IPS-NIHi7 (cell line): ENCODE measurements at regions not wholly inside any gene's neighbourhood (a gene's known extent, or its start where the extent isn't known, plus 50 kb on each side); places are given as distances from the start of the nearest gene placed in this dataset.
"Not testable (repeated sequence)": the region's sequence is repeated elsewhere in the genome, so short reads cannot be mapped to it uniquely, and the experiment has no call there.

Experiments used
- DNase-seq: peaks from one replicate; pipeline ENCODE4 v3.0.0; 2012; ENCODE audit warnings: mixed read lengths; ENCODE audit errors: extremely low spot score

DNA sequence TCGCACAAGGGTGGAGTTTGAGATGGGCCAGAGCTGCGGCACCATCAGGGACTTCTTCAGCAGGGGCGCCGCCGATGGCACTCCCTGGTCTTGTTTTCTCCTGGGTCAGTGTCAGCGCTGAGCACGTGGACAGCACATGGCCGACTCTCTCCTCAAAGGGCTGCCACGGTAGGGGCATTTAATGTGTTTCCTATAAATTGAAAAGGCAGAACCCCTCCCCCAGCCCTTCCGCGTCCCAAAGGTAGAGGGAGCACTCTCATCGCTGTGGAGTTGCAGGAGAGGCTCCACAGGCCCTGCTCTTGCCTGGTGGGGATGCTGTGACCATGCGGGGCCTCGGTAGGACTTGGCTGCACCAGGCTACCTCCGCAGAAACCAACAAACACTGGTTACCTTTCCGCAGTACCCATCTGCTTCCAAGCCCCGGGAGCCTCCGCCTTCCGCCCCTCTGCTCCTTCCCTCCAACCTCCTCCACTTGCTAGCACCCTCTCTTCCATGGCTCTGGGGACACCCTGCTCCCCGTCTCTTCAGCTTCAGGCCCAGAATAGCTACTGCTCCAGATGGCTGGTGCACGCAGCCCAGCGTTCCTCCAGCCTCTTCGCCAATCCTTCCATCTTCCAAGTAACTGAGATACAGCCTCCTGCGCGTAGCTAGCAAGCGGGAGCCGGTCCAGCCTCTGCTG lies 166.3 kb upstream of the ADCY1 start:
- peak; percentile 83 for DNase-seq

DNA sequence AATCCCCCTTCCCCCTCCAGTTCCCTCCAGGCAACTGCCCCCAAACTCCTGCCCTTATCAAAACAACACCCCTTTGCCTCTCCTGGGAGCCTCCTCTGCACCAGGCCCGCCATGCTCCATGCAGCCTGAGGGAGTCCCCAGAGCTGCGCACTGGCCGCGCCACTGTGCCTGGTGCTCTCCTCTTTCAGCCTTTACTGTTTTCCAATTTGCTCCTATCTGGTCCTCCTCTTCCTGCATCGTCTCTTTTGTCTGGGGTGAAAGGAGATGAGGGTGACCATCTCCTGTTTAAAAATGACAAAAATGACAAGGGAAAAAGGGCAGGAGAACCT lies 165.8 kb upstream of the ADCY1 start:
- DNase-seq = no peak

GRCh38 chr7:45410893-45411292 lies 163.3 kb upstream of the ADCY1 start:
- DNase-seq = no peak

- no peak for DNase-seq
These were observed 160.7 kb upstream of the ADCY1 start for GRCh38 chr7:45413419-45413818.

DNA sequence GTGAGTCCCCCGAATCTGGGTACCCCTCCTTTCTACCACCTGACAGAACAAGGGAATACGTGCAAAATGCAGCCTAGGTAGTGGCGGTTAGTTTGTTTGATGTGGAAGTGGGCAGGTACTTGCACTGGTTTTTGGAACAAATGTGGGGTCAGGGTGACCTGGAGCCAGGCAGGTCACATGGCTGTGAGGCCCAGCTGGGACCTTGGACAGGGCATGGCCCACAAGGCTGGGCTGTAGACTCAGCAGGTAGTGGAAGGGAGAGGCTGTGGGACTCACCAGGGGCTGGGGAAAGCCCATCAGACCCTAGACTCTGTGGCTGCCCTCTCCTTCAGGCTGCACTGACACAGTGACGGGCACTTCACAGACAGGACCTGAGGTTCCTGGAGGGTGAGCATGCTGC lies 159.9 kb upstream of the ADCY1 start:
- no peak for DNase-seq

- no peak for DNase-seq
These were observed 158.9 kb upstream of the ADCY1 start for GRCh38 chr7:45415265-45415664.

- no peak for DNase-seq
These were observed 157.3 kb upstream of the ADCY1 start for GRCh38 chr7:45416846-45417245.

- no peak for DNase-seq
These were observed 156.9 kb upstream of the ADCY1 start for GRCh38 chr7:45417268-45417667.

GRCh38 chr7:45417735-45418134 lies 156.4 kb upstream of the ADCY1 start:
- no peak for DNase-seq

- no peak for DNase-seq
These were observed 153.2 kb upstream of the ADCY1 start for GRCh38 chr7:45420843-45421495.

DNA sequence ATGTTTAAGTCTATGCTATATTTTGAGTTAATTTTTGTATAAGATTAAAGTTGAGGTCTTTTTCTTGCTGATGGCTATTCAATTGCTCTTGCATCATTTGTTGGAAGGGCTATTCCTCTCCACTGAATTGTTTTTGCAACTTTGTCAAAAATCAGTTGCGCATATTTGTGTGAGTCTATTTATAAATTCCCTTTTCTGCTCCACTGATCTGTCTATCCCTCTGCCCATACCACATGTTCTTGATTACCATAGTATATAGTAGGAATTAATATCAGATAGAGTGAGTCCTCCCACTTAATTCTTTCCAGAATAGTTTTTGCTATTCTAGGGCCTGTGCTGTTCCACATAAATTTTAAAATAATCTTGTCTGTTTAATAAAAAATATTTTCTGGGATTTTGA lies 152.4 kb upstream of the ADCY1 start:
- no peak for DNase-seq

DNA sequence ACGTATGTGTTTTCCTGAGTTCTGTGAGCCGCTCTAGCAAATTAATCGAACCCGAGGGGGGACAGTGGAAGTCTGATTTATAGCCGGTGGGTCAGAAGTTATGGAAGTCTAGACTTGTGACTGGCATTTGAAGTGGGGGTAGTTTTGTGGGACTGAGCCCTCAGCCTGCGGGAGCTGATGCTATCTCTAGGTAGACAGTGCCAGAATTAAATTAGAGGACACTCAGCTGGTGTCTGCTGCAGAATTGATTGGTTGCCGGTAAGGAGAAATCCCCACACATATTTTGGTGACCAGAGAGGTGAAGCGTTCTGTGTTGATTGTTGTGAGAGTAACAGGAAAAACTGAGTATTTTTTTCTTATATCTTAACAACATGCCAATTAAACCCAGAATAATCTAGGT lies 143.8 kb upstream of the ADCY1 start:
- DNase-seq = no peak

DNA sequence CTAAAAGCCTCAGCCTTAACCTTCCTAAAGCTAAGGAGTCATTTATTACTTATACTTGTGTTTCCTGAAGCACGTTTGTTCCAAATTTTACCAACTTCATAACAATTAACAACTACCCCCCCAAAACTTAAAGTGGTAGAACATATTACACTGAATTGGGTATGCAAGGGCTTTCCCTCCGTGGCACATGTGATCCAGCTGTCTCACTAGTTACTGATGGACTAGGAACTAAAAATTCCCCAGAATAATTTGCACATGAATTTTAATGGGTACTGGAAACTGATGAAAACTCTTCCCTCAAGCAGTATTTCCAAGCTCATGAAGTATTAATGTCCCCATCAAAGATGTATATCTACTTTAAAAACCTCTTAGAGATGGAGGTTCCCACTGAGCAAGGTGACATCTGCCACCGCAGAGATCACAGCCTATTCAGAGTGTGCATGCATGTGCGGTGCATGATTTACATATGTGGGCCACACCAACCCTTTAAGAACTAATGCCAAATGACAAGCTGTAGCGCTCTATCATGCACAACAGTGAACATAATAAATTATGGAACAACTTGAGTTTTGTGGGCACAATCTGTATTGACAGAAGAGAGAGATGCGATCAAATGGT lies 139.9 kb upstream of the ADCY1 start:
- no peak for DNase-seq

- DNase-seq = no peak
These were observed 139.0 kb upstream of the ADCY1 start for GRCh38 chr7:45435131-45435530.

DNA sequence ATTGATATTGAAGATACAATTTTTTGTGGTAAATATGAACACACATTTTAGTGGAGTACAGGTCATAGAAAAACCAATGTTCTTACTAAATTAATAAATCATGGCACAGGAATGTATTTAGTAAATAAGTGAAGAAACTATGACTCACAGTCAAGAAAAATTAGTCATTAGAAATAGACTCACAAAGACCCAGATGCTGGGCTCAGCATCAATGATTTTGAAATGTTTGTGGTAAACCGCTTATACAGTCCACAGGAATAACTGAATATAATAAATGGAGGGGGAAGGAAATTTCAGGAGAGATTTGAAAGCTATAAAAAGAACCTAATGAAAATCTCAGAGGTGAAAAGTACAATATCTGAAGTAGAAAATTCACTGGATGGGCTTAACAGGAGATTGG lies 138.3 kb upstream of the ADCY1 start:
- DNase-seq = no peak

DNA sequence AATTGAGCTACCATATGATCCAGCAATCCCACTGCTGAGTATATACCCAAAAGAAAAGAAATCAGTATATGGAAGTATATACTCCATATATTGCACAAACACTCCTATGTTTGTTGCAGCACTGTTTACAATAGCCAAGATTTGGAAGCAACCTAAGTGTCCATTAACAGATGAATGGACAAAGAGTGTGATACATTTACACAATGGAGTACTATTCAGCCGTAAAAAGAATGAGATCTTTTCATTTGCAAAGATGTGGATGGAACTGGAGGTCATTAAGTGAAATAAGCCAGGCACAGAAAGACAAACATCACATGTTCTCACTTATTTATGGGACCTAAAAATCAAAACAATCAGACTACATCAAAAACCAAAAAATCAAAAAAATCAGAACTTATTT lies 133.4 kb upstream of the ADCY1 start:
- DNase-seq = not testable (repeated sequence)

GRCh38 chr7:45443263-45443662 lies 130.9 kb upstream of the ADCY1 start:
- no peak for DNase-seq

DNA sequence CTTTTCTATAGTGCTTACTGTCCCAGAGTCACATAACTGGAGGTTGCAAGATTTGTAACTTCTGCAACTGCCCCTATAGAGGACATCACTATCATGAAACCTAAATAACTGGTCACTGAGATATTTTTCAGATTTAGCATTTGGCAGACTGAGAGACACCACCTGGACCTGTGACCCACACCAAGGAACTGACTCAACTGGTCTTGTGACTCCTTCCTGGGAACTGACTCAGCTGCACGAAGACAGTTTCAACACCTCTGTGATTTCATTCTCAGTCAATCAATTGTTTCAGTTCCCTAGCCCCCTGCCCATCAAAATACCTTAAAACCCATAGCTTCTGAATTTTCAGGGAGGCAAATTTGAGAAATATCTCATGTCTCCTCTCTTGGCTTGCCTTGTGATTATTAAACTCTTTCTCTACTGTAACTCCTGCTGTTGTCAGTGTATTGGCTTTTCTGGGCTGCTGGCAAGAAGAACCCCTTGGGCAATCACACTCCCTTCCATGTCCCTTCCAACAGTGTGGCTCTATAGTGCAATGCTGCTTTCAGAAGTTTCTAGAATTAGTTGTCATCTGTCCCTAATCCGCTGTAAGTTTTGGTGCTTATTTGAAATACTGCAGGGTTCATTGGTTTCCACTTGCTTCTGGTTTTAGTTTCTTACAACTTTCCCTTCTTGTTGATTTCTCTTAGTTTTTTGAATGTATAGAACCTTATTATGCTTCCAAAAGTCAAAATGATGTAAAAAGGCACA lies 127.8 kb upstream of the ADCY1 start:
- DNase-seq = no peak

DNA sequence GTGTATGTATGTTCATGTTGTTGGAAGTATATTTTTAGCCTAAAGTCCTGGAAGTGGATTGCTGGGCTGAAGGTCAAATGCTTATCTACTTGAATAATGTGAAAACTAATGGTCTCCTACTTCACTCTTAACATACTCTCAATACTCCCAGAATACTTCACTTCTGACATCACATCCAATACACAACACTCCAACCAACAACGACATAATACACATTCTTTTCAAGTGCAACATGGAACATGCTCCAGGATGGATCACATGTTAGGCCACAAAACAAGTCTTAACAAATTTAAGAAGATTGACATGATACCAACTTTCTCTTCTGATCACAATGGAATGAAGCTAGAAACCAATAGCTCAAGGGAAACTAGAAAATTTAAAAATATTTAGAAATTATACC lies 126.9 kb upstream of the ADCY1 start:
- no peak for DNase-seq

DNA sequence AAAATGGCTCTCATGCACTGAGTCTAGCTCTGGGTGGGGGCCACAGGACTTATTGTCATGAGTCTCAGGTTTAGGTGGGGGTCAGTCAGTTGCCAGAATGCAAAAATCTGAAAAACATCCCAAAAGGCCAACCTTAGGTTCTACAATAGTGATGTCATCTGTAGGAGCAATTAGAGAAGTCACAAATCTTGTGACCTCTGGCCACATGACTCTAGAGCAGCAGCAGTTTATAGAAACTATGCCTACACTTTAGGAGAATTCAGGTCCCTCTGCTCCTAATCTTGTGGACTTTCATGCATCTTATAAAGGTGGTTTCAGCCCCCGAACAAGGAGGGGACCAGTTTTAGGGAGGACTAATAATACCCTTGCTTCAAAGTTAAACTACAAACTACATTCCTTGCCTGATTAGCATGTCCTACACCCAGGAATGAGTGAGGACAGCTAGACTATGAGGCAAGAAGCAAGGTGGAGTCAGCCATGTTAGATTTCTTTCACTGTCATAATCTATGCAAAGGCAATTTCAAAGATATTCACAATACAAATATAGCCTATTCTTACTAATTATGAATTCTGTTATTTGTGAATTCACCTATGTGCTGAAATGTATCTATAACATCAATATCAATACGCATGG lies 123.5 kb upstream of the ADCY1 start:
- no peak for DNase-seq

- DNase-seq = no peak
These were observed 122.7 kb upstream of the ADCY1 start for GRCh38 chr7:45451342-45452035.

- no peak for DNase-seq
These were observed 119.4 kb upstream of the ADCY1 start for GRCh38 chr7:45454771-45455170.
